ENCODE measurements at regions not wholly inside any gene's neighbourhood (a gene's known extent, or its start where the extent isn't known, plus 50 kb on each side); places are given as distances from the start of the nearest gene placed in this dataset.

DNA sequence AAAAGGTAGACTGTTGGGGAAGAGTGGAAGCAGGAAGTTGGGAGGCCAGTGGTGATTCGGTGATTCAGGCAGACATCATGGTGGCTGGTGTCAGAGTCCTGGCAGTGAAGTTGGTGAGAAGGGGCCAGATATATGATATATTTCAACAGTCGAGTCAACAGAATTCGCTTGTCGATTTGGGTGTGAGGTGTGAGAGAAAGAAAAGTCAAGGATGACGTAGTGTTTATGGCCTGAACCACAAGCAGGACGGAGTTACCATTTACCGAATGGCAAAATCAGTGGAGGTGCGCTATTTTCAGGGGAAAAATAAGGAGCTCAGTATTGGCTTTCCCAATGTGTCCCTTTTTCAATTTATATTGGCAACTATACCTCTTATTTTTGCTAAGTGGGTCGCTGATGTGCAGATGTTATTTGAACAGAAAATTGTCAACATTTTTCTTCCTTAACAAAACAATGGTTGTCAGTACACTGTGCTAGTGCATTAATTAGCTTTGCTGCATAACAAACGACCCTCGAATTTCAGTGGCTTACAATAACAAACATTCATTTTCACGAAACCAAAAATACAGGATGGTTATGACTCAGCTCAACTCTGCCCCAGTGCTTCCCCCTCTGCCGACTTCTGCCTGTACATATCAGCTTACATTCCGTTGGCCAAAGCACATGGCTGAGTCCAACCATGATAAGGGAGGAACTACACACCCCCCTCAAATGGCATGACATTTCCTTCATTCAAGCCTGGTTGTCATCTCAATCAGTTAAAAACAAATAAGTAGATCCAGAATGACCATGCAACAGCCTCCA is 255.0 kb upstream of the ZFP64 start:
- H3K79me2 ChIP-seq (ENCODE audit: insufficient read depth, low read length) = no peaks in the 10 kb centered on the region
- H2AFZ ChIP-seq (ENCODE audit: low read depth, low read length) = no peak overlapping the region
- no peak for TF ChIP-seq EZH2 (IDR thresholded peaks at IDR 0.05; ENCODE audit: borderline replicate concordance, low read depth, low read length, severe bottlenecking)
- TF ChIP-seq, protein P1, sequence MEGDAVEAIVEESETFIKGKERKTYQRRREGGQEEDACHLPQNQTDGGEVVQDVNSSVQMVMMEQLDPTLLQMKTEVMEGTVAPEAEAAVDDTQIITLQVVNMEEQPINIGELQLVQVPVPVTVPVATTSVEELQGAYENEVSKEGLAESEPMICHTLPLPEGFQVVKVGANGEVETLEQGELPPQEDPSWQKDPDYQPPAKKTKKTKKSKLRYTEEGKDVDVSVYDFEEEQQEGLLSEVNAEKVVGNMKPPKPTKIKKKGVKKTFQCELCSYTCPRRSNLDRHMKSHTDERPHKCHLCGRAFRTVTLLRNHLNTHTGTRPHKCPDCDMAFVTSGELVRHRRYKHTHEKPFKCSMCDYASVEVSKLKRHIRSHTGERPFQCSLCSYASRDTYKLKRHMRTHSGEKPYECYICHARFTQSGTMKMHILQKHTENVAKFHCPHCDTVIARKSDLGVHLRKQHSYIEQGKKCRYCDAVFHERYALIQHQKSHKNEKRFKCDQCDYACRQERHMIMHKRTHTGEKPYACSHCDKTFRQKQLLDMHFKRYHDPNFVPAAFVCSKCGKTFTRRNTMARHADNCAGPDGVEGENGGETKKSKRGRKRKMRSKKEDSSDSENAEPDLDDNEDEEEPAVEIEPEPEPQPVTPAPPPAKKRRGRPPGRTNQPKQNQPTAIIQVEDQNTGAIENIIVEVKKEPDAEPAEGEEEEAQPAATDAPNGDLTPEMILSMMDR (IDR thresholded peaks at IDR 0.05; ENCODE audit: borderline replicate concordance, extremely low read depth, low read length, poor library complexity, severe bottlenecking) = no peak
- DNase-seq (no peak), ATAC-seq (ENCODE audit: insufficient read depth, low read depth) (no peak)
- no peak overlapping the region for H3K4me2 ChIP-seq (ENCODE audit: insufficient read depth, low read length)
- no peak overlapping the region for H3K9ac ChIP-seq (ENCODE audit: low read depth, low read length)
- no peak overlapping the region for H3K27ac ChIP-seq (ENCODE audit: low read length)
- no peak overlapping the region for H3K4me3 ChIP-seq (ENCODE audit: low read depth in 1 of 2, low read length in 2 of 2)
- no peaks in the 10 kb centered on the region for H3K36me3 ChIP-seq (ENCODE audit: insufficient read depth, low read length)
- H3K9me3 ChIP-seq (ENCODE audit: insufficient read depth, low read length, severe bottlenecking) = no peaks in the 10 kb centered on the region
- H4K20me1 ChIP-seq (ENCODE audit: insufficient read depth, low read length) = no peaks in the 10 kb centered on the region
- H3K27me3 ChIP-seq (ENCODE audit: insufficient read depth, low read length, poor library complexity) = peaks cover 9% of the 10 kb centered on the region
- H3K4me1 ChIP-seq (ENCODE audit: insufficient read depth, low read length) = no peaks in the 10 kb centered on the region

DNA sequence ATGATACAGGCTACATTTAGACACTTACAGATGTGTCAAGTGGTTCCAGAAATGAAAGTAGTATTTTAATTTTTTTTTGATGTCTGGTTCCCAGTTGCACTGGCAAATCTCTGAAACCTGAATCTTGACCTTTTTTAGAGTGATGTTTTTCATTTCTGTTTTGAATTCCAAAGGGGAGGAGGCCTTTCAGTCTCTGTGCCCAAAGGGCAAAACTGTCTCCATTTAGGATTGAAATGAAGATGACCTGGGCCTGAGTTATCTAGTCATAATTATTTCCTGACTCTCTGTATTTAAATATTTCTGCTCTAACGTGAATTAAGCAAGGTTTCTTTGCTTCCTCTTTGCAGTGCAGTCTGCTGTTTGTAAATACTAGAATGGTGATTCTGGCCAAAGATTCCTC is 252.9 kb upstream of the ZFP64 start:
- no peaks in the 10 kb centered on the region for H3K36me3 ChIP-seq (ENCODE audit: insufficient read depth, low read length)
- peaks cover 10% of the 10 kb centered on the region for H3K27me3 ChIP-seq (ENCODE audit: insufficient read depth, low read length, poor library complexity)
- no peak overlapping the region for H2AFZ ChIP-seq (ENCODE audit: low read depth, low read length)
- no peaks in the 10 kb centered on the region for H3K79me2 ChIP-seq (ENCODE audit: insufficient read depth, low read length)
- H3K4me2 ChIP-seq (ENCODE audit: insufficient read depth, low read length) = no peak overlapping the region
- H3K9ac ChIP-seq (ENCODE audit: low read depth, low read length) = no peak overlapping the region
- no peak for TF ChIP-seq EZH2 (IDR thresholded peaks at IDR 0.05; ENCODE audit: borderline replicate concordance, low read depth, low read length, severe bottlenecking)
- TF ChIP-seq, protein P1 (IDR thresholded peaks at IDR 0.05; ENCODE audit: borderline replicate concordance, extremely low read depth, low read length, poor library complexity, severe bottlenecking) = no peak
- no peak overlapping the region for H3K27ac ChIP-seq (ENCODE audit: low read length)
- DNase-seq = no peak
- ATAC-seq (ENCODE audit: insufficient read depth, low read depth) = no peak
- H3K9me3 ChIP-seq (ENCODE audit: insufficient read depth, low read length, severe bottlenecking) = no peaks in the 10 kb centered on the region
- H3K4me3 ChIP-seq (ENCODE audit: low read depth in 1 of 2, low read length in 2 of 2) = no peak overlapping the region
- H3K4me1 ChIP-seq (ENCODE audit: insufficient read depth, low read length) = no peaks in the 10 kb centered on the region
- H4K20me1 ChIP-seq (ENCODE audit: insufficient read depth, low read length) = no peaks in the 10 kb centered on the region

DNA sequence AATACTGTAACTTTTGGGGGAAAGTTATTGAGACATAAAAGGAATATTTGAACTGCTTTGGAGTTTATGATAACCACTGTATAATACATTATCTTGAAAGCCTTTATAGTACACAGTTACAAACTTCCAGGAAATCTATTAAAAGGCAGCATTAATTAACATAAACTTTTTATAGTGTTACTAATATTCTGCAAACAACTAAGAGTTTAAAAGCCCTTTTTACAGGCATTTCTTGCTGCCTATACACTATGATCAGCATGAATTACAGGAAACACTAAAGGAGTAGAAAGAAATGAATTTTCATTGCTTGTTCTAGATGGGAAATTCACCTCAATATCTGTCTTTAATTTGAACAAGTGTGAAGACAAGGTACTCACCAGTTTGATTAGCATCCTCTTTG is 252.3 kb upstream of the ZFP64 start:
- TF ChIP-seq EZH2 (IDR thresholded peaks at IDR 0.05; ENCODE audit: borderline replicate concordance, low read depth, low read length, severe bottlenecking) = no peak
- TF ChIP-seq, protein P1 (IDR thresholded peaks at IDR 0.05; ENCODE audit: borderline replicate concordance, extremely low read depth, low read length, poor library complexity, severe bottlenecking) = no peak
- H3K36me3 ChIP-seq (ENCODE audit: insufficient read depth, low read length) = no peaks in the 10 kb centered on the region
- H3K4me3 ChIP-seq (ENCODE audit: low read depth in 1 of 2, low read length in 2 of 2) = no peak overlapping the region
- H3K79me2 ChIP-seq (ENCODE audit: insufficient read depth, low read length) = no peaks in the 10 kb centered on the region
- ATAC-seq (ENCODE audit: insufficient read depth, low read depth) (no peak), DNase-seq (no peak)
- peaks cover 10% of the 10 kb centered on the region for H3K27me3 ChIP-seq (ENCODE audit: insufficient read depth, low read length, poor library complexity)
- no peaks in the 10 kb centered on the region for H4K20me1 ChIP-seq (ENCODE audit: insufficient read depth, low read length)
- no peaks in the 10 kb centered on the region for H3K9me3 ChIP-seq (ENCODE audit: insufficient read depth, low read length, severe bottlenecking)
- no peak overlapping the region for H3K27ac ChIP-seq (ENCODE audit: low read length)
- no peaks in the 10 kb centered on the region for H3K4me1 ChIP-seq (ENCODE audit: insufficient read depth, low read length)
- no peak overlapping the region for H3K4me2 ChIP-seq (ENCODE audit: insufficient read depth, low read length)
- no peak overlapping the region for H2AFZ ChIP-seq (ENCODE audit: low read depth, low read length)
- no peak overlapping the region for H3K9ac ChIP-seq (ENCODE audit: low read depth, low read length)
